ENCODE measurements at regions not wholly inside any gene's neighbourhood (a gene's known extent, or its start where the extent isn't known, plus 50 kb on each side); places are given as distances from the start of the nearest gene placed in this dataset.
"Not testable (repeated sequence)": the region's sequence is repeated elsewhere in the genome, so short reads cannot be mapped to it uniquely, and the experiment has no call there.

GRCh38 chr1:232379063-232379434 is 250.9 kb downstream of the SIPA1L2 start:
- no peak for FAIRE-seq

GRCh38 chr1:232378266-232379062 is 251.5 kb downstream of the SIPA1L2 start:
- FAIRE-seq = no peak

GRCh38 chr1:232377494-232377770 is 252.5 kb downstream of the SIPA1L2 start:
- FAIRE-seq = no peak

GRCh38 chr1:232376632-232377493 is 253.1 kb downstream of the SIPA1L2 start:
- no peak for FAIRE-seq

- no peak for FAIRE-seq
These were observed 257.0 kb downstream of the SIPA1L2 start for GRCh38 chr1:232372841-232373440.

- FAIRE-seq = no peak
These were observed 257.5 kb downstream of the SIPA1L2 start for GRCh38 chr1:232372431-232372830.

GRCh38 chr1:232369451-232370296 is 260.3 kb downstream of the SIPA1L2 start:
- FAIRE-seq = no peak

GRCh38 chr1:232368821-232369321 is 261.1 kb downstream of the SIPA1L2 start:
- FAIRE-seq = no peak

GRCh38 chr1:232367293-232367692 is 262.6 kb downstream of the SIPA1L2 start:
- no peak for FAIRE-seq

- no peak for FAIRE-seq
These were observed 265.1 kb downstream of the SIPA1L2 start for GRCh38 chr1:232364654-232365382.

GRCh38 chr1:232363008-232363407 is 266.9 kb downstream of the SIPA1L2 start:
- FAIRE-seq = no peak

- FAIRE-seq = no peak
These were observed 272.5 kb downstream of the SIPA1L2 start for GRCh38 chr1:232357416-232357815.

- FAIRE-seq = no peak
These were observed 274.5 kb downstream of the SIPA1L2 start for GRCh38 chr1:232355162-232356006.

GRCh38 chr1:232353001-232353400 is 276.9 kb downstream of the SIPA1L2 start:
- FAIRE-seq = no peak

- no peak for FAIRE-seq
These were observed 277.6 kb downstream of the SIPA1L2 start for GRCh38 chr1:232352366-232352765.

GRCh38 chr1:232351335-232351734 is 278.6 kb downstream of the SIPA1L2 start:
- FAIRE-seq = no peak

GRCh38 chr1:232346844-232347243 is 283.1 kb downstream of the SIPA1L2 start:
- FAIRE-seq = no peak

GRCh38 chr1:232344791-232345399 is 285.0 kb downstream of the SIPA1L2 start:
- no peak for FAIRE-seq

GRCh38 chr1:232344186-232344585 is 285.7 kb downstream of the SIPA1L2 start:
- not testable (repeated sequence) for FAIRE-seq

GRCh38 chr1:232340446-232340845 is 289.5 kb downstream of the SIPA1L2 start:
- no peak for FAIRE-seq

GRCh38 chr1:232339073-232339472 is 290.9 kb downstream of the SIPA1L2 start:
- FAIRE-seq = no peak

Data from TTC549 (cell line).